Progenitor cell of endocrine pancreas (in vitro differentiated cells): ENCODE measurements at regions not wholly inside any gene's neighbourhood (a gene's known extent, or its start where the extent isn't known, plus 50 kb on each side); places are given as distances from the start of the nearest gene placed in this dataset.

ENCODE experiments used
- DNase-seq: peaks from one replicate; pipeline ENCODE4 v3.0.0; 2021; ENCODE audit warnings: low spot score; ENCODE audit not compliant: unreplicated experiment
- H3K27ac Mint-ChIP-seq: 2 replicates; pipeline ENCODE4 v1.8.0; 2021; ENCODE audit warnings: mild to moderate bottlenecking, moderate library complexity, mixed read lengths
- H3K27me3 Mint-ChIP-seq: 2 replicates; pipeline ENCODE4 v1.8.0; 2021; ENCODE audit warnings: mixed read lengths
- H3K36me3 Mint-ChIP-seq: 2 replicates; pipeline ENCODE4 v1.8.0; 2022; ENCODE audit warnings: mixed read lengths; ENCODE audit not compliant: insufficient read depth
- H3K4me1 Mint-ChIP-seq: 2 replicates; pipeline ENCODE4 v1.8.0; 2021; ENCODE audit warnings: low read depth, mixed read lengths
- H3K4me3 Mint-ChIP-seq: 2 replicates; pipeline ENCODE4 v1.8.0; 2021; ENCODE audit warnings: low read depth, mild to moderate bottlenecking, moderate library complexity, mixed read lengths
- H3K9me3 Mint-ChIP-seq: 2 replicates; pipeline ENCODE4 v1.8.0; 2021; ENCODE audit warnings: low read depth, mixed read lengths
- CTCF ChIP-seq: fragments of 200-600 bp; sonication (generic); IDR thresholded peaks from one replicate; pipeline ENCODE4 v1.5.0; 2021; ENCODE audit warnings: antibody characterized with exemption, mild to moderate bottlenecking; ENCODE audit not compliant: unreplicated experiment

GRCh38 chr10:117860135-117860534, 186.6 kb downstream of the RAB11FIP2 start:
- no peak for TF ChIP-seq CTCF
- Mint-ChIP-seq H3K27ac (no peak overlapping the region), H3K27me3 (peaks cover 22% of the 10 kb centered on the region), H3K9me3 (peaks cover 4% of the 10 kb centered on the region), H3K36me3 (no peaks in the 10 kb centered on the region), H3K4me3 (no peak overlapping the region), H3K4me1 (no peaks in the 10 kb centered on the region)
- no peak for DNase-seq

- no peak for DNase-seq
- Mint-ChIP-seq H3K4me3 (no peak overlapping the region), H3K9me3 (no peaks in the 10 kb centered on the region), H3K36me3 (no peaks in the 10 kb centered on the region), H3K27ac (no peak overlapping the region), H3K27me3 (peaks cover 22% of the 10 kb centered on the region), H3K4me1 (no peaks in the 10 kb centered on the region)
- TF ChIP-seq CTCF = peak; percentile 50
Observed at GRCh38 chr10:117860823-117861222, 185.9 kb downstream of the RAB11FIP2 start.

GRCh38 chr10:117861329-117861728, 185.4 kb downstream of the RAB11FIP2 start:
- no peaks in the 10 kb centered on the region for H3K4me1 Mint-ChIP-seq
- H3K9me3 Mint-ChIP-seq = no peaks in the 10 kb centered on the region
- H3K4me3 Mint-ChIP-seq = no peak overlapping the region
- no peaks in the 10 kb centered on the region for H3K36me3 Mint-ChIP-seq
- TF ChIP-seq CTCF = no peak
- DNase-seq = no peak
- H3K27ac Mint-ChIP-seq = no peak overlapping the region
- peaks cover 27% of the 10 kb centered on the region for H3K27me3 Mint-ChIP-seq

- Mint-ChIP-seq H3K27ac (no peak overlapping the region), H3K36me3 (no peaks in the 10 kb centered on the region), H3K4me3 (no peak overlapping the region), H3K4me1 (no peaks in the 10 kb centered on the region), H3K27me3 (peaks cover 24% of the 10 kb centered on the region), H3K9me3 (no peaks in the 10 kb centered on the region)
- DNase-seq = no peak
- no peak for TF ChIP-seq CTCF
Observed at GRCh38 chr10:117863771-117864170, 183.0 kb downstream of the RAB11FIP2 start.

- Mint-ChIP-seq H3K36me3 (no peaks in the 10 kb centered on the region), H3K9me3 (no peaks in the 10 kb centered on the region), H3K4me3 (no peak overlapping the region), H3K4me1 (no peaks in the 10 kb centered on the region), H3K27ac (no peak overlapping the region), H3K27me3 (peaks cover 31% of the 10 kb centered on the region)
- no peak for DNase-seq
- no peak for TF ChIP-seq CTCF
Observed at GRCh38 chr10:117865945-117866344, 180.8 kb downstream of the RAB11FIP2 start.
